PC-9 (cell line): ENCODE measurements at regions not wholly inside any gene's neighbourhood (a gene's known extent, or its start where the extent isn't known, plus 50 kb on each side); places are given as distances from the start of the nearest gene placed in this dataset.

Source experiments
- BruUV-seq: library from RNA; stranded (reverse); fragments of 400-500 nt; replicated peaks from 2 replicates; lab custom pipeline; 2021; lab: Mats Ljungman, UMichigan
- CTCF ChIA-PET: fragments of 300-600 bp; sonication (Branson Sonifier 250); formaldehyde crosslinking; loops from one replicate; lab custom pipeline; 2022; ENCODE audit warnings: antibody characterized with exemption; lab: Charles Lee
- POLR2A ChIA-PET: fragments of 300-600 bp; sonication (Branson Sonifier 250); formaldehyde crosslinking; loops from one replicate; lab custom pipeline; 2022; ENCODE audit warnings: antibody characterized with exemption; ENCODE audit not compliant: unreplicated experiment; lab: Charles Lee
- DNase-seq, 2 experiments: peaks; one replicate each; pipeline versions ENCODE4 v3.0.0 to v3.0.0-alpha.2; 2015 to 2022; ENCODE audit warnings: mixed read lengths in 1 of 2
- H2AFZ ChIP-seq: fragments of 200-600 bp; sonication (generic); 2 replicates; pipeline ENCODE4 v1.8.1; 2017; ENCODE audit warnings: antibody characterized with exemption
- H3F3A ChIP-seq: fragments of 200-600 bp; sonication (generic); 2 replicates; pipeline ENCODE4 v1.8.1; 2017; ENCODE audit warnings: antibody characterized with exemption, mild to moderate bottlenecking, low read depth; ENCODE audit not compliant: insufficient read depth
- H3K27ac ChIP-seq: fragments of 200-600 bp; sonication (generic); 2 replicates; pipeline ENCODE4 v1.6.1; 2016; ENCODE audit warnings: mixed run types
- H3K27me3 ChIP-seq: fragments of 200-600 bp; sonication (generic); 2 replicates; pipeline ENCODE4 v1.6.1; 2016; ENCODE audit warnings: low read depth, mixed run types; ENCODE audit not compliant: insufficient read depth
- H3K36me3 ChIP-seq: fragments of 200-600 bp; sonication (generic); 2 replicates; pipeline ENCODE4 v1.6.1; 2016; ENCODE audit warnings: low read depth, mixed run types
- H3K4me1 ChIP-seq: fragments of 200-600 bp; sonication (generic); replicated peaks from 2 replicates; pipeline ENCODE4 v1.6.1; 2016; ENCODE audit warnings: mixed run types; ENCODE audit not compliant: insufficient read depth
- H3K4me2 ChIP-seq: fragments of 200-600 bp; sonication (generic); 2 replicates; pipeline ENCODE4 v1.6.1; 2017; ENCODE audit warnings: mixed run types
- H3K4me3 ChIP-seq: fragments of 200-600 bp; sonication (generic); 2 replicates; pipeline ENCODE4 v1.6.1; 2016; ENCODE audit warnings: mixed run types
- H3K79me2 ChIP-seq: fragments of 200-600 bp; sonication (generic); 2 replicates; pipeline ENCODE4 v1.6.1; 2017; ENCODE audit warnings: low read depth, mixed run types
- H3K9me2 ChIP-seq: fragments of 200-600 bp; sonication (generic); 2 replicates; pipeline ENCODE4 v1.8.1; 2017; ENCODE audit warnings: mild to moderate bottlenecking; ENCODE audit not compliant: insufficient read depth
- H3K9me3 ChIP-seq: fragments of 200-600 bp; sonication (generic); 2 replicates; pipeline ENCODE4 v1.8.1; 2016; ENCODE audit warnings: low read depth; ENCODE audit not compliant: insufficient read depth
- H4K20me1 ChIP-seq: fragments of 200-600 bp; sonication (generic); 2 replicates; pipeline ENCODE4 v1.8.1; 2017; ENCODE audit not compliant: insufficient read depth
- CTCF ChIP-seq: fragments of 200-600 bp; sonication (generic); conservative IDR thresholded peaks from 2 replicates; pipeline ENCODE4 v1.6.1; 2017; ENCODE audit warnings: mixed run types, antibody characterized with exemption, mild to moderate bottlenecking, moderate library complexity
- EZH2 ChIP-seq: fragments of 200-600 bp; sonication (generic); IDR thresholded peaks from 2 replicates; pipeline ENCODE4 v1.8.0; 2017; ENCODE audit warnings: antibody characterized with exemption, low read depth
- intact Hi-C: fragments of 100-400 bp; cut with micrococcal nuclease; formaldehyde crosslinking; loops from one replicate; pipeline ENCODE4 v1.10.0; 2022; ENCODE audit not compliant: unreplicated experiment

- Histone ChIP-seq H2AFZ (no peak overlapping the region), H3K4me3 (no peak overlapping the region), H4K20me1 (no peaks in the 10 kb centered on the region), H3K9me3 (no peaks in the 10 kb centered on the region), H3K9me2 (no peaks in the 10 kb centered on the region), H3K27ac (no peak overlapping the region), H3K4me1 (no peaks in the 10 kb centered on the region), H3K4me2 (no peak overlapping the region), H3F3A (no peaks in the 10 kb centered on the region), H3K27me3 (no peaks in the 10 kb centered on the region), H3K79me2 (no peaks in the 10 kb centered on the region), H3K36me3 (no peaks in the 10 kb centered on the region)
- intact Hi-C loops = no loop called here
- ChIA-PET POLR2A (no interaction called here), CTCF (no interaction called here)
- no peak for DNase-seq
- BruUV-seq = no TSS peak
- no peak for TF ChIP-seq CTCF
These were observed 354.4 kb upstream of the CDH19 start for GRCh38 chr18:66958309-66958708.

- no peak for TF ChIP-seq EZH2
- no peak for TF ChIP-seq CTCF
- H3K27me3 ChIP-seq = no peaks in the 10 kb centered on the region
- no peak overlapping the region for H3K27ac ChIP-seq
- H3K36me3 ChIP-seq = no peaks in the 10 kb centered on the region
- ChIA-PET CTCF (no interaction called here), POLR2A (no interaction called here)
- no peaks in the 10 kb centered on the region for H3F3A ChIP-seq
- no peaks in the 10 kb centered on the region for H4K20me1 ChIP-seq
- H3K79me2 ChIP-seq = no peaks in the 10 kb centered on the region
- no peaks in the 10 kb centered on the region for H3K9me2 ChIP-seq
- H3K4me2 ChIP-seq = no peak overlapping the region
- H3K9me3 ChIP-seq = no peaks in the 10 kb centered on the region
- no TSS peak for BruUV-seq
- DNase-seq = no peak
- H3K4me3 ChIP-seq = no peak overlapping the region
- intact Hi-C loops = no loop called here
- no peak overlapping the region for H2AFZ ChIP-seq
- no peaks in the 10 kb centered on the region for H3K4me1 ChIP-seq
These were observed 347.9 kb upstream of the CDH19 start for GRCh38 chr18:66951750-66952149.

GRCh38 chr18:66949419-66949818 lies 345.5 kb upstream of the CDH19 start:
- ChIA-PET CTCF (no interaction called here), POLR2A (no interaction called here)
- Histone ChIP-seq H3K79me2 (no peaks in the 10 kb centered on the region), H3K4me1 (no peaks in the 10 kb centered on the region), H3K27me3 (no peaks in the 10 kb centered on the region), H3F3A (no peaks in the 10 kb centered on the region), H3K9me3 (no peaks in the 10 kb centered on the region), H3K4me3 (no peak overlapping the region), H3K36me3 (no peaks in the 10 kb centered on the region), H3K9me2 (no peaks in the 10 kb centered on the region), H2AFZ (no peak overlapping the region), H3K27ac (no peak overlapping the region), H4K20me1 (no peaks in the 10 kb centered on the region), H3K4me2 (no peak overlapping the region)
- intact Hi-C loops = no loop called here
- no TSS peak for BruUV-seq
- DNase-seq = no peak
- TF ChIP-seq CTCF = no peak
- TF ChIP-seq EZH2 = no peak
